B cell (primary cell): ENCODE measurements at regions not wholly inside any gene's neighbourhood (a gene's known extent, or its start where the extent isn't known, plus 50 kb on each side); places are given as distances from the start of the nearest gene placed in this dataset.

ENCODE experiments used
- EZH2 ChIP-seq: IDR thresholded peaks from 2 replicates; pipeline ENCODE4 v1.6.1; 2012; ENCODE audit warnings: borderline replicate concordance, low read depth, mild to moderate bottlenecking, moderate library complexity, low read length; ENCODE audit not compliant: insufficient read depth, poor library complexity, severe bottlenecking
- TF ChIP-seq, protein P1 (sequence below): fragments of 200-600 bp; IDR thresholded peaks from one replicate; pipeline ENCODE4 v1.8.0; 2022; ENCODE audit warnings: antibody characterized with exemption, mild to moderate bottlenecking

DNA sequence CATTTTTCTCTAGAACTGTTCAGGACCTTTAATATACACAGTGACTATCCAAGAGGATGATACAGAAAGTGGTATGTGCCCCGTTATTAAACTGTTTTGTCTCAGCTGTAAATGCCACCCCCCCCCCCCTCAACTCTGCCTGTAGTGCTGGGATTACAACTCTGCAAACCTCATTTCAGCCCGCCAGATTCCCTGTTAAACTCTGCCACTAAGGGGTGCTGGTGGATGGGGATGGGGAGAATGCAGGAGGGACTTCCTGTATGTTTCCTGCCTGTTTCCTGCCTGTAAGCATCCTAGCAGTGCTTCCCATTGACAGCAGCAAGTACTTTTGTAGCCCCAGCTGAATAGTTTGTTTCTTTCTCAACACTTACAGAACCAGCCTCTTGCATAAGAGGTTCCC is 301.7 kb upstream of the RORA start:
- TF ChIP-seq, protein P1, sequence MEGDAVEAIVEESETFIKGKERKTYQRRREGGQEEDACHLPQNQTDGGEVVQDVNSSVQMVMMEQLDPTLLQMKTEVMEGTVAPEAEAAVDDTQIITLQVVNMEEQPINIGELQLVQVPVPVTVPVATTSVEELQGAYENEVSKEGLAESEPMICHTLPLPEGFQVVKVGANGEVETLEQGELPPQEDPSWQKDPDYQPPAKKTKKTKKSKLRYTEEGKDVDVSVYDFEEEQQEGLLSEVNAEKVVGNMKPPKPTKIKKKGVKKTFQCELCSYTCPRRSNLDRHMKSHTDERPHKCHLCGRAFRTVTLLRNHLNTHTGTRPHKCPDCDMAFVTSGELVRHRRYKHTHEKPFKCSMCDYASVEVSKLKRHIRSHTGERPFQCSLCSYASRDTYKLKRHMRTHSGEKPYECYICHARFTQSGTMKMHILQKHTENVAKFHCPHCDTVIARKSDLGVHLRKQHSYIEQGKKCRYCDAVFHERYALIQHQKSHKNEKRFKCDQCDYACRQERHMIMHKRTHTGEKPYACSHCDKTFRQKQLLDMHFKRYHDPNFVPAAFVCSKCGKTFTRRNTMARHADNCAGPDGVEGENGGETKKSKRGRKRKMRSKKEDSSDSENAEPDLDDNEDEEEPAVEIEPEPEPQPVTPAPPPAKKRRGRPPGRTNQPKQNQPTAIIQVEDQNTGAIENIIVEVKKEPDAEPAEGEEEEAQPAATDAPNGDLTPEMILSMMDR = no peak
- no peak for TF ChIP-seq EZH2
